ENCODE measurements at regions not wholly inside any gene's neighbourhood (a gene's known extent, or its start where the extent isn't known, plus 50 kb on each side); places are given as distances from the start of the nearest gene placed in this dataset.

DNA sequence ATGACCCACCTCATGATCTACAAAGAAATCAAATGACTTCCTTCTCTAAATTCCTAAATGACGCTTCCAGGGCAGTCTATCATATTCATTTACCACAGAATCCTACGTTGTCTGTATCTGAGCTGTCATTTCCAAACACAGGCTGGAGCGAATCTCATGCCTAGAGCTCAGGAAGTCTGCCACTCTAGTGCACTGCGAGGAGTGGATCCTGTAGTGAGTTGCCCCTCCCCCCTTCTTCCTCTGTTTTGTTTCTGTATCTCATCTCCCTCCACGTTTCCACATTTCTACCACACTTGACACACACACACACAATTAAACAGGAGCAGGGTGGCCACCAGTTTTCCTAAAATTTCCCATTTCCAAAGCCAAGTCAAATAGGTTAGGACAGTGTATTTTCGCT is 415.4 kb upstream of the PRICKLE1 start:
- H3K9ac ChIP-seq (ENCODE audit: insufficient read depth, low read length) = no peak overlapping the region
- H3K9me3 ChIP-seq (ENCODE audit: control insufficient read depth, insufficient read depth, low read depth, low read length) = no peaks in the 10 kb centered on the region
- no peaks in the 10 kb centered on the region for H4K20me1 ChIP-seq (ENCODE audit: control insufficient read depth, extremely low read depth, insufficient read depth, low read length)
- no peak overlapping the region for H3K27ac ChIP-seq (ENCODE audit: insufficient read depth, low read length)
- H3K36me3 ChIP-seq (ENCODE audit: control insufficient read depth, insufficient read depth, low read length) = no peaks in the 10 kb centered on the region
- no peak overlapping the region for H3K4me2 ChIP-seq (ENCODE audit: extremely low read depth, insufficient read depth, low read length)
- no peak for TF ChIP-seq EZH2 (IDR thresholded peaks at IDR 0.05; ENCODE audit: low read length, missing control alignments)
- TF ChIP-seq, protein P1, sequence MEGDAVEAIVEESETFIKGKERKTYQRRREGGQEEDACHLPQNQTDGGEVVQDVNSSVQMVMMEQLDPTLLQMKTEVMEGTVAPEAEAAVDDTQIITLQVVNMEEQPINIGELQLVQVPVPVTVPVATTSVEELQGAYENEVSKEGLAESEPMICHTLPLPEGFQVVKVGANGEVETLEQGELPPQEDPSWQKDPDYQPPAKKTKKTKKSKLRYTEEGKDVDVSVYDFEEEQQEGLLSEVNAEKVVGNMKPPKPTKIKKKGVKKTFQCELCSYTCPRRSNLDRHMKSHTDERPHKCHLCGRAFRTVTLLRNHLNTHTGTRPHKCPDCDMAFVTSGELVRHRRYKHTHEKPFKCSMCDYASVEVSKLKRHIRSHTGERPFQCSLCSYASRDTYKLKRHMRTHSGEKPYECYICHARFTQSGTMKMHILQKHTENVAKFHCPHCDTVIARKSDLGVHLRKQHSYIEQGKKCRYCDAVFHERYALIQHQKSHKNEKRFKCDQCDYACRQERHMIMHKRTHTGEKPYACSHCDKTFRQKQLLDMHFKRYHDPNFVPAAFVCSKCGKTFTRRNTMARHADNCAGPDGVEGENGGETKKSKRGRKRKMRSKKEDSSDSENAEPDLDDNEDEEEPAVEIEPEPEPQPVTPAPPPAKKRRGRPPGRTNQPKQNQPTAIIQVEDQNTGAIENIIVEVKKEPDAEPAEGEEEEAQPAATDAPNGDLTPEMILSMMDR (conservative IDR thresholded peaks at IDR 0.05 in 1 of 2, IDR thresholded peaks at IDR 0.05 in 1 of 2; ENCODE audit: low read depth in 1 of 2, low read length in 2 of 2) = no peak
- no peak for DNase-seq (ENCODE audit: low read depth in 2 of 2)
- H3K4me1 ChIP-seq (ENCODE audit: control insufficient read depth, extremely low read depth, insufficient read depth, low read length) = no peaks in the 10 kb centered on the region
- H2AFZ ChIP-seq (ENCODE audit: low read length) = no peak overlapping the region
- H3K79me2 ChIP-seq (ENCODE audit: control insufficient read depth, insufficient read depth, low read length) = no peaks in the 10 kb centered on the region
- no peak overlapping the region for H3K4me3 ChIP-seq (replicated peaks in 1 of 4; ENCODE audit: control extremely low read depth in 1 of 4, insufficient read depth in 1 of 4, low read depth in 3 of 4, low read length in 4 of 4)
- H3K27me3 ChIP-seq (ENCODE audit: control insufficient read depth, insufficient read depth, low read length) = no peaks in the 10 kb centered on the region

DNA sequence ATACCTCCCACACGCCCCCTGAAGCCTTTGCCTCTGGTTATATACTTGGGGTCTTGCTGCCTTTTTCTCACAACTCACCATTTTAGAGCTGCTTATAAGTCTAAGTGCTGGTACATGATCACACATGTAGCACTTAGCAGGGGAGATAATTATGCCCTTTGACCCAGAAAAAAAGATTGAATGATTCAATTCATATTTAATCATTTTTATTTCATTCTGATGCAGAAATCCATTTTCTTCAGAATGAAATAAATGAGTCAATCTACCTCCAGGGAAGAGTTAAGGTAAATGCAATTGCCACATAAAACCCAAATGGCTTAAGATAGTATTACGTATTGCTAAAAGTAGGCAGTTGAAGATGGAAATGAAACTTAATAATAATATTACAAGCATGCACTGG is 414.6 kb upstream of the PRICKLE1 start:
- Histone ChIP-seq H3K79me2 (ENCODE audit: control insufficient read depth, insufficient read depth, low read length) (no peaks in the 10 kb centered on the region), H3K9ac (ENCODE audit: insufficient read depth, low read length) (no peak overlapping the region), H3K36me3 (ENCODE audit: control insufficient read depth, insufficient read depth, low read length) (no peaks in the 10 kb centered on the region), H3K9me3 (ENCODE audit: control insufficient read depth, insufficient read depth, low read depth, low read length) (no peaks in the 10 kb centered on the region), H3K27me3 (ENCODE audit: control insufficient read depth, insufficient read depth, low read length) (no peaks in the 10 kb centered on the region), H3K4me1 (ENCODE audit: control insufficient read depth, extremely low read depth, insufficient read depth, low read length) (no peaks in the 10 kb centered on the region), H3K27ac (ENCODE audit: insufficient read depth, low read length) (no peak overlapping the region), H4K20me1 (ENCODE audit: control insufficient read depth, extremely low read depth, insufficient read depth, low read length) (no peaks in the 10 kb centered on the region), H3K4me3 (replicated peaks in 1 of 4; ENCODE audit: control extremely low read depth in 1 of 4, insufficient read depth in 1 of 4, low read depth in 3 of 4, low read length in 4 of 4) (no peak overlapping the region), H3K4me2 (ENCODE audit: extremely low read depth, insufficient read depth, low read length) (no peak overlapping the region), H2AFZ (ENCODE audit: low read length) (no peak overlapping the region)
- no peak for DNase-seq (ENCODE audit: low read depth in 2 of 2)
- TF ChIP-seq, protein P1 (conservative IDR thresholded peaks at IDR 0.05 in 1 of 2, IDR thresholded peaks at IDR 0.05 in 1 of 2; ENCODE audit: low read depth in 1 of 2, low read length in 2 of 2) = no peak
- TF ChIP-seq EZH2 (IDR thresholded peaks at IDR 0.05; ENCODE audit: low read length, missing control alignments) = no peak

DNA sequence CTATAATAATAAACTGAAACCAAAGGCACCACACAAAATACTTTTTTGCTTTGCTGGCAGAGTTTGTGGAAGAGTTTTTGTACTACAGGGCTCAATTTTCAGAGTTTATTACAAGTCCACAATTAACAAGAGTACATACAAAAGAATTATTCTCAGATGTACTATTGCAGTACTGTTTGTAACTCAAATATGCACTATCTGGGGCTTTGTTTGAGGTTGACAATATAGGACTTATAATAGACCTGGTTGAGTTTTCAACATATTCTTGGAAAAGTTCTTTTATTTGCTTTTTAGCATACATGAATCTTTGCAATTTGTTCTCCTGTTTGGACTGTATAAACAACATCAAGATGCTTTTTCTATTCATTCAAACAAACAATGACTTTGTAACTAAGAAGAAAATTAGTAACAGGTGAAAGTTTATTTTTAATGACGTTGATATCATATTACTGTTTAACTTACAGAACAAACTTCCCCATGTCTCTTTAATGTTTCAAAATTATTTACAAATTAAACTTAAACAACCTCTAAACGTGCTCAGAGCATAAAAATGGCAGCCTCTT is 407.4 kb upstream of the PRICKLE1 start:
- no peak overlapping the region for H3K27ac ChIP-seq (ENCODE audit: insufficient read depth, low read length)
- no peaks in the 10 kb centered on the region for H4K20me1 ChIP-seq (ENCODE audit: control insufficient read depth, extremely low read depth, insufficient read depth, low read length)
- no peaks in the 10 kb centered on the region for H3K36me3 ChIP-seq (ENCODE audit: control insufficient read depth, insufficient read depth, low read length)
- no peak overlapping the region for H3K9ac ChIP-seq (ENCODE audit: insufficient read depth, low read length)
- TF ChIP-seq, protein P1 (conservative IDR thresholded peaks at IDR 0.05 in 1 of 2, IDR thresholded peaks at IDR 0.05 in 1 of 2; ENCODE audit: low read depth in 1 of 2, low read length in 2 of 2) = no peak
- no peak for TF ChIP-seq EZH2 (IDR thresholded peaks at IDR 0.05; ENCODE audit: low read length, missing control alignments)
- no peaks in the 10 kb centered on the region for H3K79me2 ChIP-seq (ENCODE audit: control insufficient read depth, insufficient read depth, low read length)
- no peak overlapping the region for H2AFZ ChIP-seq (ENCODE audit: low read length)
- no peaks in the 10 kb centered on the region for H3K9me3 ChIP-seq (ENCODE audit: control insufficient read depth, insufficient read depth, low read depth, low read length)
- H3K4me3 ChIP-seq (replicated peaks in 1 of 4; ENCODE audit: control extremely low read depth in 1 of 4, insufficient read depth in 1 of 4, low read depth in 3 of 4, low read length in 4 of 4) = no peak overlapping the region
- DNase-seq (ENCODE audit: low read depth in 2 of 2) = peak in 1 of 2 donors; percentile 15
- no peak overlapping the region for H3K4me2 ChIP-seq (ENCODE audit: extremely low read depth, insufficient read depth, low read length)
- H3K4me1 ChIP-seq (ENCODE audit: control insufficient read depth, extremely low read depth, insufficient read depth, low read length) = no peaks in the 10 kb centered on the region
- H3K27me3 ChIP-seq (ENCODE audit: control insufficient read depth, insufficient read depth, low read length) = no peaks in the 10 kb centered on the region

Measured in fibroblast of lung (primary cell).